ENCODE measurements at regions not wholly inside any gene's neighbourhood (a gene's known extent, or its start where the extent isn't known, plus 50 kb on each side); places are given as distances from the start of the nearest gene placed in this dataset.

DNA sequence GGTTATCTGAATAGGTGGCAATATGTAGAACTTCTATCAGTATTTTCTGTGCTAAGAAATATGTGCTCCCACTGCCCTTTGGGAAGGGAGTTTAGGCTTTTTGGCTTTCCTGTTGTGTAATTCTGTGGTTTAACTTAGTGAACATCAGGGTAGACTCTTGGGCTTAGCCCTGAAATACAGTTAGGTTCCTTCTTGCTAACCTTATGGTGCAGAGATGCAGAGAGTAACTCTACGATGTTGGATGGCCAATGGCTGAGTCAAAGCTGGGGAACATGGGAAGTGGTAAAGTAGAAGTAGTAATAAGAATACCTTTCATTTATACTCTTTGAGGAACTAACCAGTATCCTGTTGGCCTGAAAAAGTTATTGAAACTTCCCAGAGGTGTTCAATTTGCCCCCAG is 80.8 kb upstream of the IL12A start:
- no peak overlapping the region for H3K4me3 ChIP-seq (ENCODE audit: low read length)
- TF ChIP-seq, protein P1, sequence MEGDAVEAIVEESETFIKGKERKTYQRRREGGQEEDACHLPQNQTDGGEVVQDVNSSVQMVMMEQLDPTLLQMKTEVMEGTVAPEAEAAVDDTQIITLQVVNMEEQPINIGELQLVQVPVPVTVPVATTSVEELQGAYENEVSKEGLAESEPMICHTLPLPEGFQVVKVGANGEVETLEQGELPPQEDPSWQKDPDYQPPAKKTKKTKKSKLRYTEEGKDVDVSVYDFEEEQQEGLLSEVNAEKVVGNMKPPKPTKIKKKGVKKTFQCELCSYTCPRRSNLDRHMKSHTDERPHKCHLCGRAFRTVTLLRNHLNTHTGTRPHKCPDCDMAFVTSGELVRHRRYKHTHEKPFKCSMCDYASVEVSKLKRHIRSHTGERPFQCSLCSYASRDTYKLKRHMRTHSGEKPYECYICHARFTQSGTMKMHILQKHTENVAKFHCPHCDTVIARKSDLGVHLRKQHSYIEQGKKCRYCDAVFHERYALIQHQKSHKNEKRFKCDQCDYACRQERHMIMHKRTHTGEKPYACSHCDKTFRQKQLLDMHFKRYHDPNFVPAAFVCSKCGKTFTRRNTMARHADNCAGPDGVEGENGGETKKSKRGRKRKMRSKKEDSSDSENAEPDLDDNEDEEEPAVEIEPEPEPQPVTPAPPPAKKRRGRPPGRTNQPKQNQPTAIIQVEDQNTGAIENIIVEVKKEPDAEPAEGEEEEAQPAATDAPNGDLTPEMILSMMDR (IDR thresholded peaks at IDR 0.05; ENCODE audit: insufficient read depth, low read depth, low read length, missing control alignments), result no peak
- no peak for DNase-seq (ENCODE audit: low read depth)

DNA sequence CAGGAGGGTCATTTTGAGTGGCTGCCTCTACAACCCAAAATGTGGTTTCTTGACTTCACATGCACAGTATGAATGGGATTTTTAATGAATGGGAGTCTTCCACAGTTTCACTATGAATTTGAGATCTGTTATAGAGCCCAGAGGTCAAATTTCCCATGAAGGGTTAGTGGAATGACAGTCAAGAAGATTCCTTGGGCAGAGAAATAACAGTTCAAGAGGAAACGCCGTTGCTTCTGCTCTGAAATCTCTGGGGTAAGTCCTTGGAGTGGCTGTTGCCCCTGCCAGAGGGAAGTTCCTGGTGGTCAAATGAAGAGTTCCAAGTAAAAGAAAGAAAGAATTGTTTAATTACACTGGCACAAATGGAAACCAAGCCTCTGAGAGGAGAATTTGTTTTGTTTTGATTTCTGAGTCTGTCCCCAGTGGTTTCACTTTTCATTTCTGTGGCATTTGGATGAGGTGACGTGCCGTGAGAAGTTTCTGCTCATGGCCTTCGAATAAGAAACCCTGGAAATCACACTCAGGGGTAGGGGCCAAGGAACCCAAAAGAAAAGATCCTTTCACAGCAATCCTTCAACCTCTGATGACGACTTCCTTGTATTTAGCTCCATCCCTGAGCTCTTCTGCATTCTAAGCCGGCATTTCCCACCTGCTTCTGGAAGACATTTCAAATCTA is 77.5 kb upstream of the IL12A start:
- H3K4me3 ChIP-seq (ENCODE audit: low read length), result no peak overlapping the region
- TF ChIP-seq, protein P1 (IDR thresholded peaks at IDR 0.05; ENCODE audit: insufficient read depth, low read depth, low read length, missing control alignments), result no peak
- no peak for DNase-seq (ENCODE audit: low read depth)

DNA sequence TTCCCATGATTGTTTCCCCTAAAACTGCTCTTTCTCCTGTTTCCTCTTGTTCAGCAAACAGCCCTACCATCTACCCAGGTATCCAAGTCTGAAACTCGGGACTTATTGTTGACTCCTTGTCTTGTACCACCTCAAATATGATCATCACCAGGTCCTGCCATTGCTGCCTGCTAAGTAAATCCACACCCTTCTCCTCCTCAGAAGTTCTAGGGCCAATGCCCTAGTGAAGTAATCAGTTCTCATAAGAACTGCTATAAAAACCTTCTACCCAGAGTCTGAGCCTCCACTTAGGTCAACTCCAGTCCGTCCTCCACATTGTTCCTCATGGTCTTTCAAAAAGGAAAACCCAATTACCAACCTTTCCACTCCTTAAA is 77.0 kb upstream of the IL12A start:
- DNase-seq (ENCODE audit: low read depth), result no peak
- no peak overlapping the region for H3K4me3 ChIP-seq (ENCODE audit: low read length)
- TF ChIP-seq, protein P1 (IDR thresholded peaks at IDR 0.05; ENCODE audit: insufficient read depth, low read depth, low read length, missing control alignments), result no peak

DNA sequence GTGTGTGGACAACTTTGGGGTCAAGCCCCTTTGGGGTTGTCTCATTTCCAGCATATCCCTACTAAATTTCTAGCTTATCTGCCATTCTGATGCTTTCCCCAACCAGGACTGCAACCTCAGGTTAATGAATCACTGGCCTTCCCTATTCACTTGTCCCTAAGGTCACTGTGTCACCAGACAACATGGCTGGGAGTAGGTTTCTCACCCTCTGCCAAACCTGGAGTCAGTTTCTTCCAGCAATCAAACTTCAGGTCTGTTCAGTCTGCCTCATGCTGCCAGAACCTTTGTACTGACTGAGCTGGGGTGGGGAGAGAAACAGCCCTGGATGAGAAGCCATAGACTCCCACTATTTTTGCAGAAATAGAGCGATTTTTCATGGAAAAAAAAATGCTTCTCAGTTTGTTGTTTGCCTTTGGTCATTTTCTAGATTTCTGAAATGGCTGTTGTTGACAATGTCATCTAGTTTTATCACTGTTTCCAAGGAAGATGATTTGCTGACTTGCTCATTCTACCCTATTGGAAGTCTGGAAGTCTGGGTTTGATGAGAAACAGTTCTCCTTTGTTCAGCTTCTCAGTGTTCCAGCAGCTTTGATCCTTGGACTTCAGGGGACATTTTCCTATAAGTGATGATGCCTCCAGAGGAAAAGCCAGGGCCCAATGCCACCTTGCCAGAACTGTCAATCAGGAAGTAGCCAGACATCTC is 74.8 kb upstream of the IL12A start:
- TF ChIP-seq, protein P1 (IDR thresholded peaks at IDR 0.05; ENCODE audit: insufficient read depth, low read depth, low read length, missing control alignments), result no peak
- H3K4me3 ChIP-seq (ENCODE audit: low read length), result no peak overlapping the region
- no peak for DNase-seq (ENCODE audit: low read depth)

DNA sequence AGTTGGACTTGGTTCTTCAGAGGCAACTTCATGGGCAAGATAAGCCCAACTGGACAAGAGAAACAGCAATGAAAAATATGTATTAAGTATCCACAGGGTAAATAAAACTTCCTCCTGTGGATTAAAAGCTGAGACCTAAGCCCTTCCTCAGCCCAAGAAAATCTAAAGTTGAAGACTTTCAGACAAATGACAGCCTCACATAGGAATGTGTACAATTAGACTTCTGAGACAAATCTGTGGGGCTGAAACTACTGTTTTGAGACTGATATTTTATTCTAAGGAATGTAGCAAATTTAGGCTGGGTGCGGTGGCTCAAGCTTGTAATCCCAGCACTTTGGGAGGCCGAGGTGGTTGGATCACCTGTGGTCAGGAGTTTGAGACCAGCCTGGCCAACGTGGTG is 74.2 kb upstream of the IL12A start:
- TF ChIP-seq, protein P1 (IDR thresholded peaks at IDR 0.05; ENCODE audit: insufficient read depth, low read depth, low read length, missing control alignments), result no peak
- no peak overlapping the region for H3K4me3 ChIP-seq (ENCODE audit: low read length)
- no peak for DNase-seq (ENCODE audit: low read depth)

DNA sequence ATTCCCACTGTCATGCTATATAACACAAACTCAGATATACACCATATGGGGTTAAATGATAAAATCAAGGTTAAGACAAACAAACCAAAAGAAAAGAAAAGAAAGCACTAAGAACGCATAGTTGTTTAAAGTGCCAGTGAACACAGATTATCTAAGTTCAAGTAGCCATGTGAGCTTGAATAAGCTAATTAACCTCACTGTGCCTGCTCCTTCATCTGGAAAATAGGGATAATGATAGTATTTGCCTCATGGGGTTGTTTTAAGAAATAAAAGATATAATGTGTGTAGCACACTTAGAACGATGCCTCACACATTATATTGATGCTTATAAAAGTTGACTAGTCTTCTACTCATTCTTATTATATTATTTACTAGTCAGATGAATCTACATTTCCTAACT is 72.6 kb upstream of the IL12A start:
- no peak overlapping the region for H3K4me3 ChIP-seq (ENCODE audit: low read length)
- TF ChIP-seq, protein P1 (IDR thresholded peaks at IDR 0.05; ENCODE audit: insufficient read depth, low read depth, low read length, missing control alignments), result no peak
- no peak for DNase-seq (ENCODE audit: low read depth)

DNA sequence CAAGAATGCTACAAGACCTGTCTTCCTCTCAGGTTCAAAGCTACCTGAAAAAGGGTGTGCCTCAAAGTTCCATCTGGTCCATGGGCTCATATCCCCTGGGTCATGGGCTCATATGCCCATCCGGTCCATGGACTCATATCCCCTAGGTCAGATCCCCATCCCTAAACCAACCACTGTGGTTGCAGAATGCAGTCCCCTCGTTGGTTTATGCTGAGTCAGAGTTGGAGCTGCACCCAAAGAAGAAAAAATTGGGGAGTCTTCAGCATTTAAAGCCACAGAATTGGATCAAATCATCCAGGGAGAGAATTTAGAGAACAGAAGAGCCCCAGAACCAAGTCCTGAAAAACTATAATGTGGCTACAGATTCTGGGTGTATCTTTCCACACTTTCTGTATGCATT is 71.5 kb upstream of the IL12A start:
- TF ChIP-seq, protein P1 (IDR thresholded peaks at IDR 0.05; ENCODE audit: insufficient read depth, low read depth, low read length, missing control alignments), result no peak
- DNase-seq (ENCODE audit: low read depth), result no peak
- H3K4me3 ChIP-seq (ENCODE audit: low read length), result no peak overlapping the region
